ENCODE measurements at regions not wholly inside any gene's neighbourhood (a gene's known extent, or its start where the extent isn't known, plus 50 kb on each side); places are given as distances from the start of the nearest gene placed in this dataset.

- no peaks in the 10 kb centered on the region for H3K27me3 ChIP-seq
- intact Hi-C loops (cut with DNase I), result no loop called here
- no peak overlapping the region for H3K4me3 ChIP-seq
- DNase-seq, result no peak
- H3K36me3 ChIP-seq, result no peaks in the 10 kb centered on the region
- no peaks in the 10 kb centered on the region for H3K9me3 ChIP-seq
- H3K27ac ChIP-seq, result no peak overlapping the region
- TF ChIP-seq CTCF (IDR thresholded peaks at IDR 0.05), result no peak
- TF ChIP-seq EP300 (IDR thresholded peaks at IDR 0.05), result no peak
- no peak for TF ChIP-seq POLR2A (IDR thresholded peaks at IDR 0.05)
- 84 to 88% (median 86%) methylated on average over 8 of the region's 8 CpGs for WGBS, 3 donors
- H3K4me1 ChIP-seq (ENCODE audit: insufficient read depth), result no peaks in the 10 kb centered on the region
Measured at GRCh38 chr10:125273023-125273422, 112.7 kb upstream of the CTBP2 start.

- Histone ChIP-seq H3K36me3 (no peaks in the 10 kb centered on the region), H3K4me1 (ENCODE audit: insufficient read depth) (no peaks in the 10 kb centered on the region), H3K4me3 (no peak overlapping the region), H3K9me3 (no peaks in the 10 kb centered on the region), H3K27ac (no peak overlapping the region), H3K27me3 (no peaks in the 10 kb centered on the region)
- 80 to 89% (median 89%) methylated on average over 2 of the region's 2 CpGs for WGBS, 3 donors
- intact Hi-C loops (cut with DNase I), result no loop called here
- no peak for DNase-seq
- TF ChIP-seq CTCF (IDR thresholded peaks at IDR 0.05), result no peak
- no peak for TF ChIP-seq EP300 (IDR thresholded peaks at IDR 0.05)
- no peak for TF ChIP-seq POLR2A (IDR thresholded peaks at IDR 0.05)
Measured at GRCh38 chr10:125269716-125270115, 109.4 kb upstream of the CTBP2 start.

DNA sequence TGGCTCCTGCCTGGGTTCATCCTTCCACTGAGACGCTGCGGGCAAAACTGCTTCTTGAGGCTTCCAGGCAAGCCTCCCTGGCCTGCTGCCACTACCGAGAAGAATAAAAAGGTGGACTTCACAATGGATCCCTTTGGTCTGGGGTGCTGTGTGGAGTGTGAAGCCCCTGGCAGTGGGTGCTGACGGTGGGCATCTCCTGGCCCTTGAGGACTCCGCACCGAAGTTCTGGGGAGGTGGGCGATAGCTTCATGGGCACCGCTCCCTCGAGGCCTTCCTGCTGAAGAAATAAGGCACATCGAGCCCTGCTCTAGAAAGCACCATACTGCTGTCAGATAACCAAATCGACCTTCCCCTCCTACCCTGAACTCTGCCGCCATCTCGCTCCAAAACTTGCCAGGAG, 106.6 kb upstream of the CTBP2 start:
- Histone ChIP-seq H3K4me1 (ENCODE audit: insufficient read depth) (no peaks in the 10 kb centered on the region), H3K9me3 (no peaks in the 10 kb centered on the region), H3K27ac (no peak overlapping the region), H3K36me3 (no peaks in the 10 kb centered on the region), H3K4me3 (no peak overlapping the region), H3K27me3 (no peaks in the 10 kb centered on the region)
- WGBS, 3 donors, result 81 to 89% (median 83%) methylated on average over 12 to 13 of the region's 13 CpGs
- intact Hi-C loops (cut with DNase I), result no loop called here
- no peak for TF ChIP-seq CTCF (IDR thresholded peaks at IDR 0.05)
- no peak for TF ChIP-seq POLR2A (IDR thresholded peaks at IDR 0.05)
- no peak for TF ChIP-seq EP300 (IDR thresholded peaks at IDR 0.05)
- no peak for DNase-seq

DNA sequence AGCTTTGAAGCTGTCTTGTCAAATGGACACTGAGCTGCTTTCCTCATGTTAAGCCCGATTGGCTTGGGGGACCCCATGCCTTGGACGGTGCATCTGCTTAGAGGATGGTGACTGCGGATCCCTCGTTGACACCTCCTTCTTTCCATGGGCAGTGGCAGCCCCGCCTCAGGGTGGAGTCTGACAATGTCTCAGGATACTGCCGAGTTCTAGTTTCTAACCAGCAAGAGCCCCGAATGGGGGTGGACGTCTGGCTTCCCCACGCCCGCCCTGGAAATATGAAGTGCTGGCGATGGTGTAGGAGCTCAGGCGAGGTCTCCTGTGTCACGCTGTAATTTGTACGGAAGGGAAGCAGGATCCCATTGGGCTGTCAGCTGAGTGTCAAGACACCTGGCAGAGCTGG, 106.2 kb upstream of the CTBP2 start:
- Histone ChIP-seq H3K36me3 (no peaks in the 10 kb centered on the region), H3K4me1 (ENCODE audit: insufficient read depth) (no peaks in the 10 kb centered on the region), H3K9me3 (no peaks in the 10 kb centered on the region), H3K4me3 (no peak overlapping the region), H3K27me3 (no peaks in the 10 kb centered on the region), H3K27ac (no peak overlapping the region)
- no peak for DNase-seq
- no peak for TF ChIP-seq EP300 (IDR thresholded peaks at IDR 0.05)
- TF ChIP-seq POLR2A (IDR thresholded peaks at IDR 0.05), result no peak
- TF ChIP-seq CTCF (IDR thresholded peaks at IDR 0.05), result no peak
- intact Hi-C loops (cut with DNase I), result no loop called here
- WGBS, 3 donors, result 72 to 85% (median 78%) methylated on average over 14 of the region's 14 CpGs

DNA sequence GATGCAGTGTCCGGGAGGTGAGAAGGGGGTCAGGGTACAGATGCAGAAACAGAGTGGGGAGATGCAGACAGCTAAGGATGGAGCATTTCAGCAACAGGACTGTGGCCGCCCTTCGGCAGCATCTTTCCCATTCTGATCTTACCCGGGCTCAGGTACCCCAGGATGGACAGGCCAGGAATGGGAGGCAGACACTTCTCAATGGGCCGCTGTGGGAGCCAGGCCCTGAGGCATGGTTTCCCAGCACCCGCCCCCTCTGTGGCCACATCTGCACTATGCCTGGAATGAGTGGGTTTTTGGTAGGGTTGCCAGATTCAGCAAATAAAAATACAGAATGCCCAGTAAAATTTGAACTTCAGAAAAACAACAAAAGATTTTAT, 105.2 kb upstream of the CTBP2 start:
- Histone ChIP-seq H3K4me3 (no peak overlapping the region), H3K27me3 (no peaks in the 10 kb centered on the region), H3K9me3 (no peaks in the 10 kb centered on the region), H3K4me1 (ENCODE audit: insufficient read depth) (no peaks in the 10 kb centered on the region), H3K27ac (no peak overlapping the region), H3K36me3 (no peaks in the 10 kb centered on the region)
- 82 to 86% (median 82%) methylated on average over 6 of the region's 6 CpGs for WGBS, 3 donors
- no peak for DNase-seq
- intact Hi-C loops (cut with DNase I), result no loop called here
- TF ChIP-seq POLR2A (IDR thresholded peaks at IDR 0.05), result no peak
- TF ChIP-seq EP300 (IDR thresholded peaks at IDR 0.05), result no peak
- no peak for TF ChIP-seq CTCF (IDR thresholded peaks at IDR 0.05)

All from ovary (tissue), 7 donors.